HG03354 (cell line): ENCODE measurements at regions not wholly inside any gene's neighbourhood (a gene's known extent, or its start where the extent isn't known, plus 50 kb on each side); places are given as distances from the start of the nearest gene placed in this dataset.
A peak's percentile ranks its signal among the peaks of the same experiment; 100 is the strongest.
"Not testable (repeated sequence)": the region's sequence is repeated elsewhere in the genome, so short reads cannot be mapped to it uniquely, and the experiment has no call there.

Experiments
- ATAC-seq: cut with Tn5 transposase; IDR thresholded peaks from one replicate; pipeline ENCODE4 v1.9.1; 2021; ENCODE audit warnings: mild to moderate bottlenecking; ENCODE audit not compliant: unreplicated experiment, poor library complexity, severe bottlenecking

DNA sequence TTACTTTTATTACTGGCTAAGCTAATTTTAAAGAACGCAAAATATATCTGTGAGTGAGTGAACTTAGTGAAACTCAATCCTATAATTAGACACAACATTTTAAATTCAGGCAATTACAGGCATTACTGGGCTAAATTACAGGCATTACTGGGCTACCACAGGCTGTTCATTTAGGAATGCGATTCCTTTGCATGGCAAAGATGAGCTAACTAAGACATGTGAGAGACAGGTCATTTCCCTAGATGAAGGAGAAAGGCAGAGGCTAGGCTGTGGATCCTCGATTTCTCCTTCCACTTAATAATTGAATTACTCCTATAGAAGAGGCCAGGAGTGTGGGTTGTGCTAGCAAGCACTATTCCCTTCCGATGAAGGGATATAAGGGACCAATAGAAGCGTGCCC, 429.4 kb upstream of the LMO3 start:
- no peak for ATAC-seq

DNA sequence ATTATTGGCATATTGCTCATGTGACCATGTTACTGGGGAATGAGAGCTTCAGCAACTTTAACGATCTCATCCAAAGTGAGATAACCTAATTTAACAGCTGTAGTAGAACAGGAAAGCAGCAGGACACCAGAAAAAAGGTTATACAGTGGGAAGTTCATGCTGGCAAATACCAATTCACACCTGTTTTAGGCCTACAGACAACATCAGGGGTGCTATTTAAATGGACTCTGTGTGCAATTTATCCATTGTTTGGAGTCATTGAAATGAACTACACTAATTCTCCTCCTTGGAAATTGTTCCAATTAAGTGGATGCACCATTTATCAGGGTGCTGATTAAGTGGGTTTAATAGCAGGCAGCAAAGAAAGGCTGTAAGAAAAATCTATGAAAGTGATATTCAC, 424.4 kb upstream of the LMO3 start:
- ATAC-seq: no peak

DNA sequence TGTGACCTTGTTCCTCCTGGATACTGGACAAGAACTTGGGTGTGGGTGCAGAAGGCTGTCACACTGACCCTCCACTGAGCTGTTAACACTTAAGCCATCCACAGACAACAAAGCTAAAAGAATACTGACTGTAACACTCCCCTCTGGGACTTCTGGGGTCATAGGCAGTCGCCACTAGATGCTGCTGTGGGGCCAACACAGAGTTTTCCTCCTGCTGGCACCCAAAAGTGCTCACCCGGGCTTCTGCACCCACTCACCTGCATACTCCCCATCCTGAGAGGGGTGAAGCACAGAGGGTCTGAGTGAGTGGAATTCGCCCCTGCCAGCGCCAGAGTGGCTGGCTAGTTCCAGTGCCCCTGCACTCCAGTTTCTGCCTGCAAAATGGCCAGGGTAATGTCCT, 422.4 kb upstream of the LMO3 start:
- no peak for ATAC-seq

- not testable (repeated sequence) for ATAC-seq
Observed at GRCh38 chr12:17025424-17025823, 419.5 kb upstream of the LMO3 start.

DNA sequence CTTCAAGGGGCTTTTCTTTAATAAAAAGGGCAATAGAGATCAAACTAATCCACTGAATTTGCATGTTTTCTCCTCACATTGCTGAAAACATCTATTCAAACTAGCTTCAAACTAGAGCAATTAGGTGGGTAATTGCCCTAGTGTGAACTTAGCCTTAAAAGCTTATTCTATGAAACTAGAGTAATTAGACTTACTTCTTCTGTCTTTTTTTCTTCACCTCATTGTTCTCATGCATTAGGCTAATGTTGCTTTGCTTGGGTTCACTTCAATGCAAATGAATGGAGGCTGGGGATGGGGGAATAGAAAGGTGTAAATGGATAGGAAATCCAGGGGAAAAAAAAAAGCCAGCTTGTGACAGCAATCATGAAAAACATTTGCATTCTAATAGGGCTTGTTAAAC, 414.8 kb upstream of the LMO3 start:
- no peak for ATAC-seq

DNA sequence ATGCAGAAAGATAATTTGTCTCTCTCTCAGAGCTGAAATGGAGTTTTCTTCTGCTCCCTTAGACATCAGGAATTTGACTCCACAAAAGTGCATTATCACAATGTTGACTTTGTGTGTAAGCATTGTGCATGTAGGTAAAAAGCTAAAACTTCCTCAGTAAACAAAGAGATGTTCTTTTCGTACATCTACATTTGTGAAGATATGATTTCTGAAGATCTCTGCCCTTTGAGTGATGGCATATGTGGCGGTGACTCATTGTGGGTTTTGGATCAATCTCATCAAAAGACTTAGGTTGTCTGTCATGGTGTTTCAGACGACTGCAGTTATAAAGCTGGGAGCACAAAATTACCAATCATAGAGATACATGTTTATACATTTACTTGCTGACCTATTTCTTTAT, 411.4 kb upstream of the LMO3 start:
- ATAC-seq: no peak

- no peak for ATAC-seq
Observed at GRCh38 chr12:17016116-17016864, 410.3 kb upstream of the LMO3 start.

DNA sequence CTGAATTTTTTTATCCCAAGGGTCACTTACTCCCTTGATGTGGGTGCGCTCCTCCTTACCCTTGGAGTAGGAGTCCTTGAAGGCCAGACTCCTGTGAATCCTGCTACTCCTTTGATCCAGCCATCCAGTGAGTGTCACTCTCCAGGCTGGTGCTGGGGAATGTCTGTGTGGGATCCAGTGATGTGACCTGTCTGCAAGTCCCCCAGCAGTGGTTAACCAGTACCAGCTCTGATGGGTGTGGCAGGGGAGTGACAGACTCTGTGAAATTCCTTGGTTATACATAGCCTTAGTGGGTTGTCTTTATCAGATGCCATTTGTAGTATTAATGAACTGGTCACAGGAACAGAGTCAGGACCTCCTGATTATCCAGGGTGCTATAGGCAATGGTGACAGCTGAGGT, 409.5 kb upstream of the LMO3 start:
- no peak for ATAC-seq

DNA sequence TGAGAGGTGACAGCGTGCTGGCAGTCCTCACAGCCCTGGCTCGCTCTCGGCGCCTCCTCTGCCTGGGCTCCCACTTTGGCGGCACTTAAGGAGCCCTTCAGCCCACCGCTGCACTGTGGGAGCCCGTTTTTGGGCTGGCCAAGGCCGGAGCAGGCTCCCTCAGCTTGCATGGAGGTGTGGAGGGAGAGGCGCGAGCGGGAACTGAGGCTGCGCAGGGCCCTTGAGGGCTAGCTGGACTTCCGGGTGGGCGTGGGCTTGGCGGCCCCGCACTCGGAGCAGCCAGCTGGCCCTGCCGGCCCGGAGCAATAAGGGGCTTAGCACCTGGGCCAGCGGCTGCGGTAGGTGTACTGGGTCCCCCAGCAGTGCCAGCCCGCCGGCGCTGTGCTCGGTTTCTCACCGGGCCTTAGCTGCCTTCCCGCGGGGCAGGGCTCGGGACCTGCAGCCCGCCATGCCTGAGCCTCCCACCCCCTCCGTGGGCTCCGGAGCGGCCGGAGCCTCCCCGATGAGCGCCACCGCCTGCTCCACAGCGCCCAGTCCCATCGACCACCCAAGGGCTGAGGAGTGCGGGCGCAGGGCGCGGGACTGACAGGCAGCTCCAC, 401.6 kb upstream of the LMO3 start:
- ATAC-seq: not testable (repeated sequence)

DNA sequence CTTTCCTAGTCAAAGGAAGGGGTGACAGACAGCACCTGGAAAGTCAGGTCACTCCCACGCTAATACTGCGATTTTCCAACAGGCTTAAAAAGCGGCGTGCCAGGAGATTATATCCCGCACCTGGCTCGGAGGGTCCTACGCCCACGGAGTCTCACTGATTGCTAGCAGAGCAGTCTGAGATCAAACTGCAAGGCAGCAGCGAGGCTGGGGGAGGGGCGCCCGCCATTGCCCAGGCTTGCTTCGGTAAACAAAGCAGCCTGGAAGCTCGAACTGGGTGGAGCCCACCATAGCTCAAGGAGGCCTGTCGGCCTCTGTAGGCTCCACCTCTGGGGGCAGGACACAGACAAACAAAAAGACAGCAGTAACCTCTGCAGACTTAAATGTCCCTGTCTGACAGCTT, 392.6 kb upstream of the LMO3 start:
- ATAC-seq: not testable (repeated sequence)

GRCh38 chr12:16984484-16984883, 378.5 kb upstream of the LMO3 start:
- ATAC-seq: peak; percentile 80

GRCh38 chr12:16972923-16973770, 367.2 kb upstream of the LMO3 start:
- ATAC-seq: no peak

DNA sequence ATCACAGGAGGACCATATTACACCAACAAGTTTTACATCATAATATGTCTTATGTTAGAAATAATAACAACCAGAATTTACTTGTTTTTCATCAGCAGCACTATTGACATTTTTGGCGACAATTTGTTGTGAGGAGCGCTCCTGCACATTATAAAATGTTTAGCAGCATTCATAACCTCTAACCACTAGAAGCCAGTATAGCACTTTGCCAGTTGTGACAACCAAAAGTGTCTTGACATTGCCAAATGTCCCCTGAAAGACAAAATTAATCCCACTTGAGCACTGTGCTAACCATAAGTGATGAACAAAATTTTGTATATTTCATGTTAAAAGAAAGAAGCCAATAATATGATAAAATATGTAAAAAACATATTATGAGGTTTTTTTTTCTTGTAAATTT, 356.9 kb upstream of the LMO3 start:
- ATAC-seq: no peak

DNA sequence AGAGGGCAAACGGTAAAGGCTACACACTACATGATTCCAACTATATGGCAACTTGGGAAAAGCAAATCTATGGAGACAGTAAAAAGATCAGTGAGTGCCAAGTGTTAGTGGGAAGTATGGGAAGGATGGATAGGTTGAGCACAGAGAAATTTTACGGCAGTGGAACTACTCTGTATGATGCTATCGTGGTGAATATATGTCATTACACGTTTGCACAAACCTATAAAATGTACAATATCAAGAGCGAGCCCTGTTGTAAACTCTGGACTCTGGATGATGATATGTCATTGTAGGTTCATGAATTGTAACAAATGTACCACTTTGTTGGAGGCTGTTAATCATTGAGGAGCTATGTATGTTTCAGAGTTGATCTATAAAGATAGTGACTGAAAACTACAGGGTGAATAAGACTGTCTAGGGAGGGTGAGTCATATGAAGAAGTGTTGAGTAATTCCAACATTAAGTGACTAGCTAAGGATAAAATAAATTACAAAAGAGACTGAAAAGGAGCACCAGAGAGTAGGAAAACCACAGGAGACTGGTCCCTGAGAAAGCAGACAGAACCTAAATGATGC, 349.2 kb upstream of the LMO3 start:
- peak; percentile 95 for ATAC-seq

DNA sequence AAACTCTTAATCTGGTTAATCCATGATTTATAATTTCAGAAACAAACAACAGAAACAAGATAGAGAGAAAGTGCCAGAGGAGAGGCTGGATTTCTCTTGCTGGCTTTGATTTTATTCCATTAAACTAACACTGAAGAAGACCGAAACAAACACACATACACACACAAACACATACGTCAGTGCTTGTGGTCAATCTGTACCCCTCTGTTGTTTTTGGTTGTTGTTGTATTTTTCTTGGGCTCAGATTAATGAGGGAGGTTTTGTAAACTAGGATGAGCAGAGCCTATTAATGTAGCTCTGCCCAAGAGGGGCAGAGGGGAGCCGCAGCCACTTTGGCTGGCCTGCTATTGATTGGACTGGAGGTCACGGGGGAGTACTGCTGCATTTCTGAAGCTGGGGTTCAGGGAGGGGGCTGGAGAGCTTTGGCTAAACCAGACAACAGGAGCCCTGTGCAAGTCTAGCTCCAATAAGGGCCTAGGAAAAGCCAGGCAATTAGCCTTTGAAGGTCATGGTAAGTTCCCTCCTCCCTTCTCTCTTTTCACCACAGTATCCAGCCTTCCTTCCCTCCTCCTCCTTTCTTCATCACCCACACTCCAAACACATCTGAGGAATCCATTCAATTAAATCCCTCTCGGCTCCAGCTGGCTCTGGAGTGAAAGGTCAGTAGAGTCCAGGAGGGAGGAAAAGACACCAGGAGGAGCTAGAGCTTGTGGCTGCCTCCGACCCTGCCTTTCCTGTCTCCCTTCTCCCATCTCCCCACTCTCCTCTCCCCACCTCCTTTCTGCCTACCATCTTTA, 344.1 kb upstream of the LMO3 start:
- no peak for ATAC-seq

GRCh38 chr12:16949371-16949770, 343.4 kb upstream of the LMO3 start:
- no peak for ATAC-seq

DNA sequence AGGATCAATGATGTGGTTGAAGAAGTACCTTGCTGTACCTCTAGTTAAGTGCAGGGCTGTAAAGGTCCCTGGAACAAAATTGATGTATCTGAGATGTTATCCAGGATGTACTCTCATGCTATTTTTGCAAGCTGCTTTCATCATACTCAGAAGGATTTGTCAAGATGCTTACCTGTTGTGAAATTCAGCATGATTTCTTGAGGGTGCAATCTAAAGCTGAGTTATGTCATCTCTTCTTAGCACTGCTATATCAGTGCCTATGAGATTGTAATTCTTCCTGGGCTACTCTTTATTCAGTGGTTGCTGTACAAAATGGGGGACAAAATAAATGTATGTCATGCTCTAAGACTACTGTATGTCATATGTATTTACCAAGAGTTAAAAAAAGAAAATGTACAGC, 340.7 kb upstream of the LMO3 start:
- ATAC-seq: no peak

GRCh38 chr12:16939871-16940306, 333.9 kb upstream of the LMO3 start:
- ATAC-seq: peak; percentile 98

DNA sequence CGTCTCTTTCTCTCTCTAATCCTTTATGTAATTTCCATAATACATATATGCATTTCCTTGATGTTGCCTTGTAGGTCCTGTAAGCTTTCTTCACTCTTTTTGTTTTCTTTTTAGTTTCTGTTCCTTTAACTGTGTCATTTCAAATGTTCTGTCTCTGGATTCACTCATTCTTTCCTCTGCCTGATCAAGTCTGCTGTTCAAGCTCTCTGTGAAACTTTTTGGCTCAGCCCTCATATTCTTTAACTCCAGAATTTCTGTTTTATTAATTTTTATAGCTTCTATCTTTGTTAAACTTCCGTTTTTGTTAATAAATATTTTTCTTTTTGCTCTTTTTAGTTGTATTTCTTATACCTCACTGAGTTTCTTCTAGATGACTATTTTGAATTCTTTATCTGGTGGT, 321.3 kb upstream of the LMO3 start:
- ATAC-seq: no peak

DNA sequence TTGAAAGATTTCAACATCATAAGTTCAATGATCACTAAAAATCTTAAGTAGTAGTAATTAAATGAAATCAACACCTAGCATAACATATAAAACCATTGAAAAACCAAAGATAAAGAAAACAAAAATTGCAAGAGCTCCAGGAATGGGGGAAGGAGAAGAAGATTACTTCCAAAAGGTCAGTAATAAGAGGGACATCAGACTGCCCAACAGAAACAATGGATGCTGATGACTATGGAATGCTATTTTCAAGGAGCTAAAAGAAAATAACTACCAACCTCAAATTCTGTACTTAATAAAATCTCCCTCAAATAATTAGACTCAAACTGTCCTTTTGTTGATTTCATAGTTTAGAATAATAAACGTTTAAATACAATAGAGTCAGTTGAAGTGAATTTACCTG, 314.5 kb upstream of the LMO3 start:
- no peak for ATAC-seq
